GM20000 (cell line): ENCODE measurements at regions not wholly inside any gene's neighbourhood (a gene's known extent, or its start where the extent isn't known, plus 50 kb on each side); places are given as distances from the start of the nearest gene placed in this dataset.

ENCODE experiments used
- DNase-seq: peaks from one replicate; pipeline ENCODE4 v3.0.0; 2012; ENCODE audit warnings: low spot score
- TF ChIP-seq, protein P1 (sequence below): IDR thresholded peaks from 2 replicates; pipeline ENCODE4 v1.5.1; 2012; ENCODE audit warnings: mild to moderate bottlenecking, control low read depth; ENCODE audit errors: extremely low read depth, missing control alignments

DNA sequence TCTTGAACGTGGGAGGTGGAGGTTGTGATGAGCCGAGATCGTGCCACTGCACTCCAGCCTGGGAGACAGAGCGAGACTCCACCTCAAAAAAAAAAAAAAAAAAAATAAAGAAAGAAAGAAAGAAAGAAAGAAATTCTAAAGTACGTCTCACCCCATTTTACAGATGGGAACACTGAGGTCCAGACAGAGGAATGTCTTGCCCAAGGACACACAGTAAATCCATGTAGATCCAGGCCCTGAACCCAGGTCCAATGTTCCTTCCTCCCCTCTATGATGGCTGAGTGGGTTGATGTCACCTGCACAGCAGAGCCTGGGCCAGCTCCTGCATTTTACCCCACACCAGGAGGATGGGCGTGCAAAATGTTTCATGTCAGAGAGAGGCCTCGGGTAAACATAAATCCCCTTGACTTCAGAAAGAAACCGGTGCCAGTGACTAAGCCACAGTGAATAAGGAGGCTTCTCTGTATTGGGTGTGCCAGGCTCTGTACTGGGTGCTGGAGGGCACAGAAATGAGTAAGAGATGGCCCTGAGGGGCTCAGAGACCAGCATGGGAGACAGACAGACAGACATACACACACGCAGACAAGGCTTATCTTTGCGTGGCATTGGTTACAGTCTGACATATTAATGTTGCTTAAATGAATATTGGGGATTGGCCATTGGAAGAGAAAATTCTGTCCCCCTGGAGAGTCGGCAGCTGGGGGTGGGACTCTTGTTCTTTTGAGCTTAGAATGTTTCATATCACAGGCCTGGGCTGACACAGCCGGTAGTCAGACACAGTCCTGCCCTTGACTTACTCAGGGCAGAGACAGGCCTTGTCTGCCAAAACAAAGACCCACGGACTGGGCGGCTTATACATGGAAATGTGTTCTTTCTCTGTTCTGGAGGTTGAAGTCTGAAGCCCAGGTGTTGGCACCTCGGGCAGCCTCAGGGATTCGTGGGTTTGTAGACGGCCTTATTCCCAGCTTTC is 105.4 kb downstream of the MIAT start:
- DNase-seq: no peak
- TF ChIP-seq, protein P1, sequence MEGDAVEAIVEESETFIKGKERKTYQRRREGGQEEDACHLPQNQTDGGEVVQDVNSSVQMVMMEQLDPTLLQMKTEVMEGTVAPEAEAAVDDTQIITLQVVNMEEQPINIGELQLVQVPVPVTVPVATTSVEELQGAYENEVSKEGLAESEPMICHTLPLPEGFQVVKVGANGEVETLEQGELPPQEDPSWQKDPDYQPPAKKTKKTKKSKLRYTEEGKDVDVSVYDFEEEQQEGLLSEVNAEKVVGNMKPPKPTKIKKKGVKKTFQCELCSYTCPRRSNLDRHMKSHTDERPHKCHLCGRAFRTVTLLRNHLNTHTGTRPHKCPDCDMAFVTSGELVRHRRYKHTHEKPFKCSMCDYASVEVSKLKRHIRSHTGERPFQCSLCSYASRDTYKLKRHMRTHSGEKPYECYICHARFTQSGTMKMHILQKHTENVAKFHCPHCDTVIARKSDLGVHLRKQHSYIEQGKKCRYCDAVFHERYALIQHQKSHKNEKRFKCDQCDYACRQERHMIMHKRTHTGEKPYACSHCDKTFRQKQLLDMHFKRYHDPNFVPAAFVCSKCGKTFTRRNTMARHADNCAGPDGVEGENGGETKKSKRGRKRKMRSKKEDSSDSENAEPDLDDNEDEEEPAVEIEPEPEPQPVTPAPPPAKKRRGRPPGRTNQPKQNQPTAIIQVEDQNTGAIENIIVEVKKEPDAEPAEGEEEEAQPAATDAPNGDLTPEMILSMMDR: no peak

GRCh38 chr22:26763633-26764361 is 106.4 kb downstream of the MIAT start:
- no peak for DNase-seq
- TF ChIP-seq, protein P1: no peak

DNA sequence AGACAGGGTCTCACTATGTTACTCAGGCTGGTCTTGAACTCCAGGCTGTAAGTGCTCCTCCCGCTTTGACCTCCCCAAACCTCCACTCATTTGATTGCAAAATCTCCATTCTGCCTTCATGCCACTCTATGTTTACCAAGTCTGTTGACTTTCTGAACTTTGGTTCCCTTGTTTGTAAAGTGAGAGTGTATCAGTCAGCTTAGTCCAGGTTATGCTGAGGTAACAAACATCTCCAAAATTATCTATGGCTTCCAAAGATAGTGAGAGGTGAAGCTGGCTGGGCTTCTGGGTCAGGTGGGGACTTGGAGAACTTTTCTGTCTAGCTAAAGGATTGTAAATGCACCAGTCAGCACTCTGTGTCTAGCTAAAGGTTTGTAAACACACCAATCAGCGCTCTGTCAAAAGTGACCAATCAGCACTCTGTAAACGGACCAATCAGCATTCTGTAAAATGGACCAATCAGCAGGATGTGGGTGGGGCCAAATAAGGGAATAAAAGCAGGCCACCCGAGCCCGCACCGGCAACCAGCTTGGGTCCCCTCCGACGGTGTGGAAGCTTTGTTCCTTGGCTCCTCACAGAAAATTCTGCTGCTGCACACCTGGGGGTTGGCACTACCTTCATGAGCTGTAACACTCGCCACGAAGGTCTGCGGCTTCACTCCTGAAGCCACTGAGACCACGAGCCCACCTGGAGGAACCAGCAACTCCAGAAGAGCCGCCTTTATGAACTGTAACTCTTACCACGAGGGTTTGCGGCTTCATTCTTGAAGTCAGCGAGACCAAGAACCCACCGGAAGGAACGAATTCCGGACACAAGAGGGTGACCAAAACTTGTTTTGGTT is 109.3 kb downstream of the MIAT start:
- TF ChIP-seq, protein P1: no peak
- DNase-seq: no peak

DNA sequence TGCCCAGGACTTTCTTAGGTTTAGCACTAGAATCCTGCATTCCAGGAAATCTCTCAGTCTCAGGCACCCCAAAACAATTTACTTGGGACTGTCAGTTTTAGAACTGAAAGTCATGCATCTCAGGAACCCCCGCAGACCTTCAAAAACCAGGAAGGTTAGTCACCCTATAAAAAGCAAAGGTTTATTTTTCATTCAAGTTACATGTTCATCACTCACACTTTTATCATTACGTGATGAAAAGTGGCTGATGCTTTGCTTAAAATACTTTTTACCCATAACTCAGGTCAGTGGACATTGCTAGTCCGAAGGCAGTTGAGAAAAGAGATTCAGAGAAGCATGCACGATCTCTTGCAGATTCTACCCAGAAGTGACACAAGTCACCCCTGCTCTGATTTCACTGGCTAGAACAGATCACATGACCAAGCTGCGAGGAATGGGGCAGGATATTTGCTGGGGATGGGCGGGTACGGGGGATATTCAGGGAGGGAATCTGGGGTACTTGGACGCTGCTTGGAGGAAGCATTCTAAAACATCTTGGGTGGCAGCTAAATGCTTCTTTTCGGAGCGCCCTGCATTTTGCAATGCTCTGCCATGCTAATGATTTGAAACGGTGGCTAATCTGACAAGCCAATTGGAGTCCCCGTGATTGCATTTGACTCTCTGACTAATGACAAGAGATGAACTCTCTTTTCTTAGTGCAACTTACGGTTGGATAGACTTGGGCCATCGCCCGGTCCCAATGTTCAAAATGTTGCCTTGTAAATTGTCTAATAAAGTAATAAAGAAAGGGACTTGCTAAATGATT is 110.2 kb downstream of the MIAT start:
- no peak for DNase-seq
- TF ChIP-seq, protein P1: no peak

DNA sequence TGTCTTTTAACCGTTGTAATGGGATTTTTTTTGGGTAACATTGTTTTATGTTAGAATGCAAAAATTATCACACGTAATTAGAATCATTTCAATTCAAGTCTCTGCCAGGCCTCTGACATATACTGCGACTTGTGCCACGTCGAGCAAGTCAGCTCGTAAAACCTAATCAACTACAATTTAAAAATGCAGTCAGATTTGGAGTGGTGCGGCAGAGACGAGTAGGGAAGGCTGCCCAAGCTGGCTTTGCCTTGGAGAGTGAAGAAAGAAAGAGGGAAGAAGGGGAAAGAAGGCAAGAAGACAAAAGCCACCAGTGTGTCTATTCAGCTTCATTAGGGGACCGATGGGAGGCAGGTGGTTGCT is 110.7 kb downstream of the MIAT start:
- no peak for DNase-seq
- TF ChIP-seq, protein P1: no peak

GRCh38 chr22:26768952-26769351 is 111.6 kb downstream of the MIAT start:
- TF ChIP-seq, protein P1: no peak
- DNase-seq: no peak
